Endothelial cell of umbilical vein (primary cell): ENCODE measurements at regions not wholly inside any gene's neighbourhood (a gene's known extent, or its start where the extent isn't known, plus 50 kb on each side); places are given as distances from the start of the nearest gene placed in this dataset.

ENCODE experiments used
- BruUV-seq: library from RNA; stranded (reverse); fragments of 400-500 nt; replicated peaks from 2 replicates; lab custom pipeline; 2021; lab: Mats Ljungman, UMichigan
- CTCF ChIA-PET: fragments of 300-600, 350-600 bp; sonication (Branson Sonifier 250); formaldehyde crosslinking; loops from one replicate; lab custom pipeline; 2021; ENCODE audit warnings: antibody characterized with exemption, inconsistent platforms; lab: Charles Lee
- POLR2A ChIA-PET: fragments of 300-600, 350-600 bp; sonication (Branson Sonifier 250); formaldehyde crosslinking; loops from one replicate; lab custom pipeline; 2021; ENCODE audit warnings: antibody characterized with exemption, inconsistent platforms; lab: Charles Lee
- DNase-seq: peaks from one replicate; pipeline ENCODE4 v3.0.0-alpha.2; 2011; ENCODE audit warnings: low read depth, low spot score
- FAIRE-seq: peaks from 2 replicates; lab custom pipeline; 2011; peaks lifted over from hg19 to GRCh38; lab: Jason Lieb, UNC
- H2AFZ ChIP-seq: 2 replicates; pipeline ENCODE4 v1.6.0; 2012; ENCODE audit warnings: low read depth, low read length, control low read depth, inconsistent platforms
- H3K27ac ChIP-seq: 2 replicates; pipeline ENCODE4 v1.5.1; 2011; ENCODE audit warnings: low read depth, mild to moderate bottlenecking, control low read depth, low read length, moderate library complexity; ENCODE audit not compliant: insufficient read depth
- H3K27me3 ChIP-seq, 2 experiments: 2 replicates each; pipeline versions ENCODE4 v1.6.0 to v1.6.1; 2011; ENCODE audit warnings: low read length in 2 of 2, mixed read lengths in 1 of 2; ENCODE audit not compliant: control insufficient read depth in 2 of 2, insufficient read depth in 2 of 2
- H3K36me3 ChIP-seq, 2 experiments: 2 replicates in 1 of 2; 3 replicates in 1 of 2; pipeline ENCODE4 v1.5.1; 2011; ENCODE audit warnings: low read length in 2 of 2, mild to moderate bottlenecking in 1 of 2, moderate library complexity in 1 of 2; ENCODE audit not compliant: control insufficient read depth in 2 of 2, insufficient read depth in 2 of 2; ENCODE audit errors: extremely low read depth in 1 of 2
- H3K4me1 ChIP-seq: 3 replicates; pipeline ENCODE4 v1.5.1; 2011; ENCODE audit warnings: mild to moderate bottlenecking, low read length; ENCODE audit not compliant: control insufficient read depth, insufficient read depth; ENCODE audit errors: extremely low read depth
- H3K4me2 ChIP-seq: 2 replicates; pipeline ENCODE4 v1.6.1; 2011; ENCODE audit warnings: low read length, control low read depth, mixed read lengths; ENCODE audit not compliant: insufficient read depth
- H3K4me3 ChIP-seq, 3 experiments: fragments of 200-600 bp in 1 of 3; sonication (generic), shearing (Covaris generic) in 1 of 3; replicated peaks in 1 of 3; 2 replicates each; pipeline ENCODE4 v1.5.1; 2011 to 2016; ENCODE audit warnings: control low read depth in 3 of 3, low read length in 3 of 3, mild to moderate bottlenecking in 2 of 3, inconsistent platforms in 1 of 3, low read depth in 1 of 3, moderate library complexity in 1 of 3; ENCODE audit not compliant: insufficient read depth in 1 of 3
- H3K79me2 ChIP-seq: 2 replicates; pipeline ENCODE4 v1.6.0; 2012; ENCODE audit warnings: low read length, inconsistent platforms; ENCODE audit not compliant: control insufficient read depth, insufficient read depth
- H3K9ac ChIP-seq: replicated peaks from 2 replicates; pipeline ENCODE3; 2011; ENCODE audit warnings: low read length, control low read depth; ENCODE audit not compliant: insufficient read depth; ENCODE audit errors: extremely low read depth
- H3K9me1 ChIP-seq: replicated peaks from 3 replicates; pipeline ENCODE4 v1.6.0; 2011; ENCODE audit warnings: mild to moderate bottlenecking, low read length; ENCODE audit not compliant: control insufficient read depth, insufficient read depth; ENCODE audit errors: extremely low read depth
- H3K9me3 ChIP-seq: replicated peaks from 2 replicates; pipeline ENCODE4 v1.5.1; 2012; ENCODE audit warnings: low read length, inconsistent platforms; ENCODE audit not compliant: control insufficient read depth, insufficient read depth
- H4K20me1 ChIP-seq: replicated peaks from 2 replicates; pipeline ENCODE3; 2011; ENCODE audit warnings: mild to moderate bottlenecking, low read length; ENCODE audit not compliant: control insufficient read depth, insufficient read depth; ENCODE audit errors: extremely low read depth
- EZH2 ChIP-seq: IDR thresholded peaks from 2 replicates; pipeline ENCODE4 v1.6.1; 2012; ENCODE audit warnings: borderline replicate concordance, low read depth, mild to moderate bottlenecking, moderate library complexity, low read length, inconsistent platforms; ENCODE audit not compliant: severe bottlenecking
- FOS ChIP-seq: IDR thresholded peaks from 2 replicates; pipeline ENCODE4 v1.6.1; 2011; ENCODE audit warnings: mild to moderate bottlenecking, low read length, moderate library complexity, borderline replicate concordance; ENCODE audit not compliant: insufficient read depth
- GATA2 ChIP-seq: IDR thresholded peaks from 2 replicates; pipeline ENCODE4 v1.7.0; 2011; ENCODE audit warnings: low read depth, mild to moderate bottlenecking, moderate library complexity, mixed read lengths, low read length; ENCODE audit not compliant: insufficient read length, insufficient read depth
- JUN ChIP-seq: IDR thresholded peaks from 2 replicates; pipeline ENCODE4 v1.6.1; 2011; ENCODE audit warnings: borderline replicate concordance, low read depth; ENCODE audit not compliant: insufficient read length, insufficient read depth
- MAX ChIP-seq: IDR thresholded peaks from 2 replicates; pipeline ENCODE4 v1.6.1; 2011; ENCODE audit not compliant: insufficient read depth, insufficient read length
- MYC ChIP-seq: IDR thresholded peaks from one replicate; pipeline ENCODE4 v1.6.1; 2011; ENCODE audit warnings: mild to moderate bottlenecking, low read depth, low read length
- POLR2A ChIP-seq: IDR thresholded peaks from 2 replicates; pipeline ENCODE4 v1.6.1; 2012; ENCODE audit warnings: low read depth, mild to moderate bottlenecking, control low read depth, low read length
- POLR2AphosphoS5 ChIP-seq: IDR thresholded peaks from 2 replicates; pipeline ENCODE4 v1.6.1; 2012; ENCODE audit warnings: low read depth, mild to moderate bottlenecking, control low read depth, low read length, moderate library complexity; ENCODE audit not compliant: insufficient read depth
- dilution Hi-C: fragments of 300-500 bp; cut with MboI; formaldehyde crosslinking; loops from one replicate; pipeline ENCODE4 v1.15.0; 2019; ENCODE audit warnings: low sequenced_read_pairs; ENCODE audit not compliant: extremely low pct_ligation_motif_present
- intact Hi-C: fragments of 100-400 bp; cut with micrococcal nuclease; formaldehyde crosslinking; loops from one replicate; pipeline ENCODE4 v1.10.0; 2022
- TF ChIP-seq, protein P1 (sequence below), 2 donors: IDR thresholded peaks; 1 replicate in 1 of 2; 2 replicates in 1 of 2; pipeline ENCODE4 v1.5.1; 2011; ENCODE audit warnings: low read length in 2 of 2, mild to moderate bottlenecking in 2 of 2, moderate library complexity in 2 of 2, control low read depth in 1 of 2, inconsistent platforms in 1 of 2, low read depth in 1 of 2; ENCODE audit not compliant: insufficient read depth in 1 of 2; ENCODE audit errors: extremely low read depth in 1 of 2

DNA sequence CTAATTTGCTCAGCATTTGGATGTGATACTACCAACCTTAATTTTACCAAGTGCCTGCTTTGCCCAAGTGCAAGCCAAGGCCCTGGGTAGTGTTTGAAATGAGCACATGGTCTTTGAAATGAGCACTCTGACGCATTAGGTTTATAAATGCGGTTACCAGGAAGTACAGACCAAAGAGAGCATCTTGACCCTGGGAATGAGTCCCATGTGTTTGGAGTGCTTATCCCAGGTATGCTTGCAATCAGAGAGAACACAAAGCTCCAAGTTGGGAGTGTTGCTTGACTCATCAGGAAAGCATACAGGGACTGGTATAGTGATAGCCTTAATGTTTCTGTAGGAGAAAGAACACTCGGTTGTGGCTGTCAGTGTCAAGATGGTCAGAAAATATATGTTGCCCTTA lies 203.6 kb upstream of the MAMLD1 start:
- TF ChIP-seq, protein P1, sequence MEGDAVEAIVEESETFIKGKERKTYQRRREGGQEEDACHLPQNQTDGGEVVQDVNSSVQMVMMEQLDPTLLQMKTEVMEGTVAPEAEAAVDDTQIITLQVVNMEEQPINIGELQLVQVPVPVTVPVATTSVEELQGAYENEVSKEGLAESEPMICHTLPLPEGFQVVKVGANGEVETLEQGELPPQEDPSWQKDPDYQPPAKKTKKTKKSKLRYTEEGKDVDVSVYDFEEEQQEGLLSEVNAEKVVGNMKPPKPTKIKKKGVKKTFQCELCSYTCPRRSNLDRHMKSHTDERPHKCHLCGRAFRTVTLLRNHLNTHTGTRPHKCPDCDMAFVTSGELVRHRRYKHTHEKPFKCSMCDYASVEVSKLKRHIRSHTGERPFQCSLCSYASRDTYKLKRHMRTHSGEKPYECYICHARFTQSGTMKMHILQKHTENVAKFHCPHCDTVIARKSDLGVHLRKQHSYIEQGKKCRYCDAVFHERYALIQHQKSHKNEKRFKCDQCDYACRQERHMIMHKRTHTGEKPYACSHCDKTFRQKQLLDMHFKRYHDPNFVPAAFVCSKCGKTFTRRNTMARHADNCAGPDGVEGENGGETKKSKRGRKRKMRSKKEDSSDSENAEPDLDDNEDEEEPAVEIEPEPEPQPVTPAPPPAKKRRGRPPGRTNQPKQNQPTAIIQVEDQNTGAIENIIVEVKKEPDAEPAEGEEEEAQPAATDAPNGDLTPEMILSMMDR (IDR thresholded peaks at IDR 0.05; ENCODE audit: extremely low read depth in 1 of 2, insufficient read depth in 1 of 2, low read depth in 1 of 2, low read length in 2 of 2): no peak
- no peak for TF ChIP-seq POLR2A
- TF ChIP-seq MYC: no peak
- no peak for TF ChIP-seq MAX
- no peak for TF ChIP-seq EZH2
- no peak for TF ChIP-seq POLR2AphosphoS5
- no peak for TF ChIP-seq GATA2
- TF ChIP-seq FOS: no peak
- TF ChIP-seq JUN: no peak
- ChIA-PET CTCF (no interaction called here), POLR2A (no interaction called here)
- Histone ChIP-seq H3K27me3 (no peaks in the 10 kb centered on the region), H2AFZ (no peak overlapping the region), H3K9ac (no peak overlapping the region), H3K27ac (no peak overlapping the region), H3K36me3 (no peaks in the 10 kb centered on the region), H3K4me1 (no peaks in the 10 kb centered on the region), H3K4me3 (no peak overlapping the region), H3K79me2 (no peaks in the 10 kb centered on the region), H3K4me2 (no peak overlapping the region), H3K9me1 (no peaks in the 10 kb centered on the region), H4K20me1 (no peaks in the 10 kb centered on the region), H3K9me3 (no peaks in the 10 kb centered on the region)
- dilution Hi-C loops: no loop called here
- no TSS peak for BruUV-seq
- intact Hi-C loops: loop anchor here (10.0 kb wide), 4 partner anchors 45 to 205 kb away; partner anchors contain the start of gene MAMLD1
- DNase-seq: no peak
- FAIRE-seq: no peak
